Activated naive CD8-positive, alpha-beta T cell treated with anti-CD3 and anti-CD28 coated beads, Interleukin-2, amount 50 U/mL, for 16 hours (primary cell): ENCODE measurements at regions not wholly inside any gene's neighbourhood (a gene's known extent, or its start where the extent isn't known, plus 50 kb on each side); places are given as distances from the start of the nearest gene placed in this dataset.

Experiments used
- DNase-seq: peaks from one replicate; pipeline ENCODE4 v3.0.0-alpha.2; 2020; ENCODE audit warnings: low read depth, low spot score

GRCh38 chr13:73222627-73223305 is 164.0 kb downstream of the KLF5 start:
- no peak for DNase-seq

- no peak for DNase-seq
Observed at GRCh38 chr13:73220966-73221720, 162.3 kb downstream of the KLF5 start.

- no peak for DNase-seq
Observed at GRCh38 chr13:73218181-73218580, 159.4 kb downstream of the KLF5 start.

GRCh38 chr13:73216381-73216831 is 157.6 kb downstream of the KLF5 start:
- no peak for DNase-seq

GRCh38 chr13:73215823-73216222 is 157.0 kb downstream of the KLF5 start:
- DNase-seq: no peak

- no peak for DNase-seq
Observed at GRCh38 chr13:73212482-73212881, 153.7 kb downstream of the KLF5 start.

GRCh38 chr13:73210218-73210883 is 151.5 kb downstream of the KLF5 start:
- no peak for DNase-seq

- DNase-seq: no peak
Observed at GRCh38 chr13:73204952-73205351, 146.1 kb downstream of the KLF5 start.

GRCh38 chr13:73201626-73202025 is 142.8 kb downstream of the KLF5 start:
- DNase-seq: no peak

- no peak for DNase-seq
Observed at GRCh38 chr13:73198991-73199411, 140.2 kb downstream of the KLF5 start.

GRCh38 chr13:73195091-73195490 is 136.3 kb downstream of the KLF5 start:
- DNase-seq: no peak

- DNase-seq: no peak
Observed at GRCh38 chr13:73194310-73194709, 135.5 kb downstream of the KLF5 start.

- DNase-seq: no peak
Observed at GRCh38 chr13:73193554-73193953, 134.7 kb downstream of the KLF5 start.

- no peak for DNase-seq
Observed at GRCh38 chr13:73190477-73190876, 131.7 kb downstream of the KLF5 start.

- DNase-seq: no peak
Observed at GRCh38 chr13:73189776-73190175, 131.0 kb downstream of the KLF5 start.

- DNase-seq: no peak
Observed at GRCh38 chr13:73189362-73189761, 130.6 kb downstream of the KLF5 start.

- no peak for DNase-seq
Observed at GRCh38 chr13:73187106-73187505, 128.3 kb downstream of the KLF5 start.

- no peak for DNase-seq
Observed at GRCh38 chr13:73179650-73180274, 121.0 kb downstream of the KLF5 start.

GRCh38 chr13:73177916-73178565 is 119.2 kb downstream of the KLF5 start:
- DNase-seq: no peak

GRCh38 chr13:73177017-73177416 is 118.2 kb downstream of the KLF5 start:
- no peak for DNase-seq

- DNase-seq: no peak
Observed at GRCh38 chr13:73174521-73175010, 115.8 kb downstream of the KLF5 start.
